Central memory CD8-positive, alpha-beta T cell (primary cell): ENCODE measurements at regions not wholly inside any gene's neighbourhood (a gene's known extent, or its start where the extent isn't known, plus 50 kb on each side); places are given as distances from the start of the nearest gene placed in this dataset.

Experiments
- ATAC-seq: fragments of 150-1000 bp; cut with Tn5 transposase; replicated peaks from 2 replicates; pipeline ENCODE4 v1.10.0; 2022; ENCODE audit warnings: mild to moderate bottlenecking, moderate FRiP score, moderate number of reproducible peaks; ENCODE audit not compliant: poor library complexity, severe bottlenecking; ENCODE audit errors: extremely low read depth
- DNase-seq, 2 donors: peaks; one replicate each; pipeline ENCODE4 v3.0.0; 2021; ENCODE audit warnings: low spot score in 2 of 2
- H3K27ac Mint-ChIP-seq: one replicate; pipeline ENCODE4 v1.8.0; 2022; ENCODE audit warnings: low read depth, mild to moderate bottlenecking, moderate library complexity, mixed read lengths
- H3K27me3 Mint-ChIP-seq: one replicate; pipeline ENCODE4 v1.8.0; 2022; ENCODE audit warnings: mixed read lengths
- H3K36me3 Mint-ChIP-seq: one replicate; pipeline ENCODE4 v1.8.0; 2022; ENCODE audit warnings: mild to moderate bottlenecking, moderate library complexity, mixed read lengths; ENCODE audit not compliant: insufficient read depth
- H3K4me1 Mint-ChIP-seq: one replicate; pipeline ENCODE4 v1.8.0; 2022; ENCODE audit warnings: mixed read lengths
- H3K4me3 Mint-ChIP-seq: one replicate; pipeline ENCODE4 v1.8.0; 2022; ENCODE audit warnings: mild to moderate bottlenecking, moderate library complexity, mixed read lengths
- H3K9me3 Mint-ChIP-seq: one replicate; pipeline ENCODE4 v1.8.0; 2022; ENCODE audit warnings: mixed read lengths

DNA sequence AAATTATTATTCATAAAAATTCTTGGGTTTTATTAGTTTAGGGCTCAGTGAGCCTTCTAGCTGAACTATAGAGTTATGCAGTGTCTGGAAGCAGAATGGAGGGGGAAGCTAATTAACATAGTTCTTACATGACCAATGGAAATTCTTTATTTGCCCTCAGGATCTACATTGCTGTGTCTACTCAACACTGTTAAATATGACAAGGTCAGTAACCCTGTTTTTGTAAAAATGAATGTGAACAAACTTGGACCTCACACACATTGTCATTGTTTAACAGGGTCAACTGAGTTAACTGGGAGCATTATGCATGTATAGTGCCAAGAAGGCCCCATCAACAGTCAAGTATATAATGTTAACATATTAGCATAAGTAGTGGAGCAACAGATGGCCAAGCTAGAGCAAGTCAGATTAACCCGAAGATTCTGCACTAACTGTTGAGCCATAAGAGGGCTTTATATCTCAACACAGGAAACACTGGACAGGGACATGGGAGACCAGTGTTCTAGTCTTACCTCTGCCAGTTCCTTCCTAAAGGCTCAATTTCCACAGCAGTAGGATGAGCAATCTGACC, 122.5 kb upstream of the SEM1 start:
- Mint-ChIP-seq H3K9me3 (no peaks in the 10 kb centered on the region), H3K27ac (no peak overlapping the region), H3K36me3 (peaks cover 2% of the 10 kb centered on the region), H3K4me3 (no peak overlapping the region), H3K27me3 (peaks cover 9% of the 10 kb centered on the region), H3K4me1 (peaks cover 2% of the 10 kb centered on the region)
- DNase-seq (no peak), ATAC-seq (no peak)

DNA sequence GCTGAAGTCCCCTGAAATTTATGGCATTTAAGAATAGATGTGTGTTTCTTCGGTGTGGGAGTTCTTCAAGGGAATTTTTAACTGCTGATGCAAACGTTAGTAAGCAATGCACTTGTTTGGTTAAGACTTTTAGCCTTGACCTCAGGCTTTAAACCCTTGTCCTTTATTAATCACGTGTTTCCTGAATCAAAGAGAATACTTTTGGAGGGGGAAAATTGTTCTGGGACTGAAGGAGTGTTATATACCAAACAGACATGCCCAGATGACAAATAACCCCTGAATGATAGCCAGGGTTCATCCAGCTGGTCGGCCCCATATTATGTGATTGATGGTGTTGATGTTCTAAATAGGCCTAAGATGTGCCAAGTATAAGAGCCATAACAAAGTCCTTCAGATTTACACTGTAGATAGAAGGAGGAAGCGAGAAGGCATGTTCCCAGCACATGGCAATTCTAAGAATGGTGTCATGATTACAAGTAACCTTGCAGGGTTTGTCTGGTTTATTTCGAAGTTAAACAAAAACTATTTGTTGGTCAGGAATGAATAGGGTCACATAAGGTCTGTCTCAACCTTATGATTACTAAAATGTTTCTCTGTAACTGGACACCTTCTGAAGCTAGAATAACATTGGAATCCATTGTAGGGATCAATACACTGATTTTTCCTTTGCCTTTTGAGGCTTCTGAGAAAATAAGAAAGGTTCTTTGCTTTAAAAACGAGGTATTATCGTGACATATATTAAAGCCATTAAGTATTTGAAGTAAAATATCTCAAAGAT, 124.2 kb upstream of the SEM1 start:
- Mint-ChIP-seq H3K4me3 (no peak overlapping the region), H3K27ac (no peak overlapping the region), H3K9me3 (no peaks in the 10 kb centered on the region), H3K36me3 (peaks cover 4% of the 10 kb centered on the region), H3K4me1 (peaks cover 19% of the 10 kb centered on the region), H3K27me3 (no peaks in the 10 kb centered on the region)
- no peak for DNase-seq
- ATAC-seq: no peak

DNA sequence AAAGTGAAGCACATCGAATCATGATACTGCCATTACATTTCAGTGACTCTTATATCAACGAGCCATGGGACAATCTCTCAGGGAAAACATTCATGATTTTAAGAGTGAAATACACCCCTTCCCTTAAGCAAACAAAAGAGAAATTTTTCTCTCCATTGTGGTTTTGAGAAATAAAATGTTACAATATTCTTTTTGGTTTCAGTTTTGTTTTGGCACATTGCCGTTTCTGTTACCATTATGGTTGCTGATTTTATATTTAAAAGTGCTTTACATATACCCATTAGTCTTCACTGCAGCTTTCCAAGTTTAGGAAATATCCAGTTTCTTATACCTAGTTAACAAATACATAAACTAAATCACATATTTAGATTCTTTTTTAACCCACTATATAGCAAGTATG, 126.8 kb upstream of the SEM1 start:
- no peaks in the 10 kb centered on the region for H3K27me3 Mint-ChIP-seq
- H3K4me3 Mint-ChIP-seq: peak overlapping the region; percentile 73
- H3K27ac Mint-ChIP-seq: no peak overlapping the region
- no peak for DNase-seq
- ATAC-seq: no peak
- no peaks in the 10 kb centered on the region for H3K9me3 Mint-ChIP-seq
- H3K36me3 Mint-ChIP-seq: peaks cover 4% of the 10 kb centered on the region
- H3K4me1 Mint-ChIP-seq: peaks cover 27% of the 10 kb centered on the region

DNA sequence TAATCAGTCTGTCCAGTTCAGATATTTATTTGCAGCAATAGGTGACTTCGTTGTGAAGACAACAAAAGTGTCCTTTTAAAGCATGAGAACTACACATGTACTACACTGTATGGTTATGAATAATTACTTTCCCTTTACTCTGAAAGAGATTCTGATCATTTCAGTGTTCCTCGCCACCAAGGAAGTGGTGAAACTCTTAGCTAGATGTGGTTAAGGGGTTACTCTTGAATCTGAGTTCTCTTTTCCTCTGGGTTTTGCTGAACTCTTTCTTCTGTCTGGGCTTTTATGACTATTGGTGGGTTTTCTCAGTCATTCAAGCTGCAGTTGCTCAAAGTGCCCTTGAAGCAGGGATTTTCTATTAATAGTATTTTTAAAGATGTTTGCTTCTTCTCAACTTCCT, 127.9 kb upstream of the SEM1 start:
- ATAC-seq (peak; percentile 98), DNase-seq (peak in 1 of 2 donors; percentile 25)
- peaks cover 7% of the 10 kb centered on the region for H3K27me3 Mint-ChIP-seq
- H3K27ac Mint-ChIP-seq: peak overlapping the region; percentile 9
- H3K4me3 Mint-ChIP-seq: peak overlapping the region; percentile 73
- H3K9me3 Mint-ChIP-seq: no peaks in the 10 kb centered on the region
- peaks cover 27% of the 10 kb centered on the region for H3K4me1 Mint-ChIP-seq
- H3K36me3 Mint-ChIP-seq: peaks cover 4% of the 10 kb centered on the region

DNA sequence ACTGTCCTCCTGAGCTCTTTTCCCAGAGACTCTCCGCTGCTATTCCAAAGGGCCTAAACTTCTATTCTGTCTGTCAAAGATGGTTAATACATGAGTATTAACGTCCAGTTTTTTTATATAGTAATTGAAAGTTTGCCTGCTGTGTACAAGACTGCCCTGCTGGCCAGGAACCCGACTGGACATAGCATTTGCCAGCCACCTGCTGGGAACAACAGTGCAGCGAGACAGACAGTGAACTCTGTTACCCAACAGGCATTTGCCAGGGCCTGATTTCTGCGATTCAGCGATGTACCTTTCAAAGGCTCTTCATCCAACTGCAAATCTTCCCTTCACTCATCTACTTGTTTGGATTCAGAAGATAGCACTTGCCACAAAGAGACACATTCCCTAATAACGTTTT, 128.8 kb upstream of the SEM1 start:
- no peak for DNase-seq
- Mint-ChIP-seq H3K27me3 (peaks cover 16% of the 10 kb centered on the region), H3K4me1 (peaks cover 27% of the 10 kb centered on the region), H3K36me3 (peaks cover 4% of the 10 kb centered on the region), H3K4me3 (no peak overlapping the region), H3K9me3 (no peaks in the 10 kb centered on the region), H3K27ac (no peak overlapping the region)
- ATAC-seq: no peak

DNA sequence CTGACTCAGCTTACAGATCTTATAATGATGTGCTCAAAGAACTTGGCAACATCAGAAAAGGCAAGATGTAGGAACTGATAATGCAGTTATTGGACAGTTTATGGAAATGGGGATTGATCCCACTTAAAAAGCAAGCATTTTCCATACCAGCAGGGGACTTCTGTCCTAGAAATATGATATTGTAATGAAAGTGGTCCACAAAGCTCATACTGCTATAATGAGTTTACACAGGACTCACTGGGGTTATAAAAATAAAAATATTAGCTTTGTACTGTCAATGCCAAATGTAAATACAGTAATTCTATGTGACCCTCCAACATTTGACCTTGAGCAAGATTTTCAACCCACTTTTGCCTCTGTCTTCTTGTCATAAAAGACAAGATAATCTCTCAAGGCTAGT, 145.5 kb upstream of the SEM1 start:
- Mint-ChIP-seq H3K27me3 (no peaks in the 10 kb centered on the region), H3K9me3 (no peaks in the 10 kb centered on the region), H3K36me3 (no peaks in the 10 kb centered on the region), H3K4me1 (no peaks in the 10 kb centered on the region), H3K27ac (no peak overlapping the region), H3K4me3 (no peak overlapping the region)
- DNase-seq (no peak), ATAC-seq (no peak)

DNA sequence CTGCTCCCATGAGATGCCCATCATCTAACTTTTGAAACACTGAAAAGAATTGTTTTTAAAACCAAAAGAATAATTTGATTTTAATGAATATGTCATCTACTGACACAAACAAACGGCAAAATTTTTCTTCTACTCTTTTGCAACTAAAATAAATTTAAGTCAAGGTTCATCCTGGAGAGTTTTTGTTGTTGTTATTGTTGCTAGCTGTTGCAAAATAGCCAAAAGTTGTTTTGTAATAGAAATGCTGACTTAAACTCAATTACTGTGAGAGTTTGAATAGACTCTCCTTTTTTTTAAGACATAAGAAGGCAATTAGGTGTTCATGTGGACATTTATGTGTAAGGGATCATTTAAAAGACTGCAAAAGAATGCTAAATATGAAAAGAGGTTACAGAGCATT, 146.0 kb upstream of the SEM1 start:
- H3K9me3 Mint-ChIP-seq: no peaks in the 10 kb centered on the region
- H3K27me3 Mint-ChIP-seq: no peaks in the 10 kb centered on the region
- no peak overlapping the region for H3K4me3 Mint-ChIP-seq
- no peaks in the 10 kb centered on the region for H3K4me1 Mint-ChIP-seq
- H3K27ac Mint-ChIP-seq: no peak overlapping the region
- ATAC-seq (no peak), DNase-seq (no peak)
- H3K36me3 Mint-ChIP-seq: no peaks in the 10 kb centered on the region

DNA sequence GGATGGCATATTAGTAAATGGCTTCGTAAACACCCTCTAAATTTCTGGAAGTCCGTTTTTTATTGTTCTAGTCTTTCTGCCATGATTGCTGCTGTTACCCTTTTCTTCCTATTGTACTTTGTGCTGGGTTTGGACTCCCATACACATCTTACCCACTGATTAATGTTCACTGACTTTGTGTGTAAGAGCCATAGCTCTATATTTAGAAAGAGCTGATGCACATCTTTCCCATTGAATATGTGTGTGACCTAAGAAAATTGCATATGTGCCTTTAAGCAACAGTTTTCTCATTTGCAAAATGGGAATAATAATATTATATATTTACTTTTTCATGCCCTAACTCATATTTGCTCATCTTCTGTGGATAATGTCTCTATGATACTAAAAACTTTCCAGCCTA, 135.8 kb upstream of the DLX6 start:
- DNase-seq (no peak), ATAC-seq (no peak)
- H3K4me3 Mint-ChIP-seq: no peak overlapping the region
- no peaks in the 10 kb centered on the region for H3K4me1 Mint-ChIP-seq
- H3K27ac Mint-ChIP-seq: no peak overlapping the region
- H3K27me3 Mint-ChIP-seq: peaks cover 44% of the 10 kb centered on the region
- H3K36me3 Mint-ChIP-seq: no peaks in the 10 kb centered on the region
- no peaks in the 10 kb centered on the region for H3K9me3 Mint-ChIP-seq

DNA sequence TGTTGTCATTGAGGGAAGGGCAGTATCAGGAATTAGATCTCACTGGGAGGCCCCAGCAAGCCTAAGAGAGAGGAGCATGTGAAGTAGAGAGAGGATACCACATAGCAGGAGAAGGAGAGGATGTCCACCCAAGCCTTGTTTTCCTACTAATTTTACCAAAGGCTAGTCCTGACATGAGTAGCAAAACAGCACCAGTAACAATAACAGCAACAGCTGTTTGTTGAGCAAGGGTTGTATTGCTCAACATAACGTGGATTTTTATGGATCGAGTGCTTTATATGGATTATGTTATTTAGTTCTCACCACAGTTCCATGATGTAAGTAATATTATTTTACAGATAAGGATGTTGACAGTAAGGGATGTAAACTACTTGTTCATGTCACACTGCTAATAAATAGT, 135.2 kb upstream of the DLX6 start:
- no peak overlapping the region for H3K4me3 Mint-ChIP-seq
- DNase-seq (no peak), ATAC-seq (no peak)
- no peaks in the 10 kb centered on the region for H3K9me3 Mint-ChIP-seq
- H3K36me3 Mint-ChIP-seq: no peaks in the 10 kb centered on the region
- peaks cover 38% of the 10 kb centered on the region for H3K27me3 Mint-ChIP-seq
- no peak overlapping the region for H3K27ac Mint-ChIP-seq
- H3K4me1 Mint-ChIP-seq: no peaks in the 10 kb centered on the region

DNA sequence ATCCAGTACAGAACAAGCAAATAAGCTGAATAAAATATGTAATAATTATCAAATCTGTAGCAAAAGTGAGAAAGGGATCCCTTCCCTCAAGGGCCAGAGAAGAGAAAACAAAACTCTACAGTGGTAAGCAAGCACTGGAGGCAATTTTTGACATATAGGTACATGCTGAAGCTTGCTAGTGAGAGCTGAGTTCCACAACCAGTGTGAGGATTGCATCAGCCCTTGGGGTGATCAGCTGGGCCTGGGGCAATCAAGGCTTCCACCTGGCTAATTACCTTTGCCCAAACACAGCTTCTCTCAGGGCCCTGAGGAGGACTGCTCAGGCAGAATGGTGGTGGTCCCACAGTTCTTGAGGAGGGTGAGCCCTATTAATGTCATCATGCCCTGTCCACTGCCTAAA, 134.4 kb upstream of the DLX6 start:
- H3K4me3 Mint-ChIP-seq: no peak overlapping the region
- H3K27ac Mint-ChIP-seq: no peak overlapping the region
- H3K9me3 Mint-ChIP-seq: no peaks in the 10 kb centered on the region
- peaks cover 35% of the 10 kb centered on the region for H3K27me3 Mint-ChIP-seq
- DNase-seq (no peak), ATAC-seq (no peak)
- H3K36me3 Mint-ChIP-seq: no peaks in the 10 kb centered on the region
- H3K4me1 Mint-ChIP-seq: no peaks in the 10 kb centered on the region

DNA sequence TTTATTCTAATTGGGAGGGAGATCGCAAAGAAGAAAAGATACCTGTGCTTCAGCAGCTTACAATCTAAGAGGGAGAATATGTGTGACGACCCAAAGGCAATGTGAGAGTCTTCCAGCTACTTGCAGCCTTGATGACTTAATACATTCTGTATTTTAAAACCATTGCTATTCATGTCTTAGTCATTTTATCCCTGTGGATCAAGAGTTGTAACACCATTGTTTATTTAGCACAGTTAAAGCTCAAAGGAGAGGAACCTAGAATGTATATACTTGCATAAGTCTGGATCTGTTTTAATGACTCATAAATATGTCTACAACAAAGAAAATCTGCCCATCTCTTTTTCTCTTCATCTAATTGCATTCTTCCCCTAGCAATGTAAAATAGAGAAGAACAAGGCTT, 117.9 kb upstream of the DLX6 start:
- Mint-ChIP-seq H3K4me1 (no peaks in the 10 kb centered on the region), H3K27ac (no peak overlapping the region), H3K9me3 (no peaks in the 10 kb centered on the region), H3K4me3 (no peak overlapping the region), H3K27me3 (no peaks in the 10 kb centered on the region), H3K36me3 (no peaks in the 10 kb centered on the region)
- DNase-seq (no peak), ATAC-seq (no peak)

DNA sequence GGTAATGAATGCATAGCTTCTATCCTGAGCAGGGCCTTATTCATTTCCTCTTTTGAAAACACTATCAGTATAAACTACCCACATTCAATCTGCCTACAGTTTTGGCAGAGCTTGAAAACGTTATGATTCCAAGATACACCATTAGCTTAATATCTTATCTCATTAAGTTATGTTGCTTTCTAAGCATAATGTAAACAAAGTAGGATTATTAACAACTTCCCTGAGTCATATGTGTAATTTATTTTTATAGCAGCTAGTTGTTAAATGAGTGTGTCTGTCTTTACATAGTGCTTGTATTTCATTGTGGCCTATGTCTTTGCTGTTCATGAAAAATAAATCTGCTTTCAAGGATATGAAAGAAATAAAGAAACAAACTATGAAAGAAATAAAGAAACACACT, 106.2 kb upstream of the DLX6 start:
- Mint-ChIP-seq H3K27me3 (peaks cover 42% of the 10 kb centered on the region), H3K27ac (no peak overlapping the region), H3K4me3 (no peak overlapping the region), H3K9me3 (no peaks in the 10 kb centered on the region), H3K4me1 (no peaks in the 10 kb centered on the region), H3K36me3 (no peaks in the 10 kb centered on the region)
- DNase-seq: no peak
- ATAC-seq: no peak

DNA sequence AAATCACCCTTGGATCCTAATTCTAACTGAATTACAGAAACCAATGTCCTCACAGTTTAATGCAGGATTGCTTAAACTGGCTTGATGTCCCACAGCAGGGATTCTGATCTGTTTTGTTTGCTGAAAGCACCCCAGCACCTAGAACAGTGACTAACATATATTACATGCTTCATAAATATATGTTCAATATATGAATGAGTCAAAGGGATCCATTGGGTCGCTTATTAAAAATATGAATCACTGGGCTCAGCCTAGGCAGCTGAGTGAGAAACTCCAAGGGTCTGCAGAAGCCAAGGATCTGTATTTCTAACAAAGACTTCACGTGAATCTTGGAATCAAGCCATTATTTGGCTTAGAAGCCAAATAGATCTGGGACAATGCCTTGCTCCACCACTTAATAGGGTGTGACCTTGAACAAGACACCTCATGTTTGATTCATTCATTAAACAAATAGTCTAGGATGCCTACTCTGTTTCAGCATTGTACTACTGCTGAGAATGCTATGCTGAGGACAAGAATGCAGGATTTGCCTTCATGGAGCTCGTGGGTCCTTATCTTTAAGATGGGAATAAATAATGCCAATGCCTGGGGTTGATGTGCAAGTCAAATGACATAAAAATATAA, 103.4 kb upstream of the DLX6 start:
- Mint-ChIP-seq H3K27me3 (peaks cover 34% of the 10 kb centered on the region), H3K4me3 (no peak overlapping the region), H3K9me3 (no peaks in the 10 kb centered on the region), H3K27ac (no peak overlapping the region), H3K4me1 (no peaks in the 10 kb centered on the region), H3K36me3 (no peaks in the 10 kb centered on the region)
- no peak for DNase-seq
- ATAC-seq: no peak
